Esophagus (tissue), 2 donors: ENCODE measurements at regions not wholly inside any gene's neighbourhood (a gene's known extent, or its start where the extent isn't known, plus 50 kb on each side); places are given as distances from the start of the nearest gene placed in this dataset.

Experiments
- H3K27ac ChIP-seq, 2 donors: one replicate each; pipeline ENCODE4 v1.5.1; 2013; ENCODE audit warnings: low read depth in 2 of 2, mild to moderate bottlenecking in 2 of 2, inconsistent platforms in 1 of 2, low read length in 1 of 2, moderate library complexity in 1 of 2
- H3K27me3 ChIP-seq, 2 donors: one replicate each; pipeline ENCODE4 v1.6.1; 2013; ENCODE audit warnings: low read length in 2 of 2, control low read depth in 1 of 2, mild to moderate bottlenecking in 1 of 2; ENCODE audit not compliant: insufficient read depth in 2 of 2, control insufficient read depth in 1 of 2
- H3K36me3 ChIP-seq, 2 donors: one replicate each; pipeline ENCODE4 v1.6.1; 2013; ENCODE audit warnings: low read length in 1 of 2; ENCODE audit not compliant: control insufficient read depth in 2 of 2, insufficient read depth in 2 of 2
- H3K4me1 ChIP-seq, 2 donors: one replicate each; pipeline ENCODE4 v1.6.1; 2013; ENCODE audit warnings: low read length in 1 of 2; ENCODE audit not compliant: control insufficient read depth in 2 of 2, insufficient read depth in 2 of 2
- H3K4me3 ChIP-seq, 2 donors: one replicate each; pipeline ENCODE4 v1.5.1; 2013; ENCODE audit warnings: low read length in 2 of 2, mild to moderate bottlenecking in 2 of 2, low read depth in 1 of 2, moderate library complexity in 1 of 2
- H3K9me3 ChIP-seq, 2 donors: one replicate each; pipeline ENCODE4 v1.6.1; 2013; ENCODE audit warnings: mild to moderate bottlenecking in 2 of 2, low read depth in 1 of 2, low read length in 1 of 2, moderate library complexity in 1 of 2; ENCODE audit not compliant: control insufficient read depth in 2 of 2, insufficient read depth in 1 of 2
- WGBS, 2 donors: extraction: QIAGEN DNeasy Blood & Tissue Kit; methylation state at CpG; one replicate each; pipeline ENCODE4 v1.1.7; 2013; 5-methylcytosine and 5-hydroxymethylcytosine counted together
- donor health status: healthy with polysubstance abuse.
- donor health status: Bipolar disorder and iron deficiency.

- Histone ChIP-seq H3K4me1 (no peaks in the 10 kb centered on the region), H3K9me3 (no peaks in the 10 kb centered on the region), H3K27ac (no peak overlapping the region), H3K36me3 (no peaks in the 10 kb centered on the region), H3K4me3 (no peak overlapping the region), H3K27me3 (no peaks in the 10 kb centered on the region)
Measured at GRCh38 chr13:73358606-73359095, 299.8 kb downstream of the KLF5 start.

- H3K36me3 ChIP-seq: no peaks in the 10 kb centered on the region
- no peaks in the 10 kb centered on the region for H3K4me1 ChIP-seq
- 41 to 43% methylated on average over 2 of the region's 2 CpGs for WGBS, 2 donors
- H3K4me3 ChIP-seq: no peak overlapping the region
- H3K27me3 ChIP-seq: no peaks in the 10 kb centered on the region
- no peaks in the 10 kb centered on the region for H3K9me3 ChIP-seq
- H3K27ac ChIP-seq: no peak overlapping the region
Measured at GRCh38 chr13:73355134-73355533, 296.3 kb downstream of the KLF5 start.

GRCh38 chr13:73351730-73352129 is 292.9 kb downstream of the KLF5 start:
- Histone ChIP-seq H3K27ac (no peak overlapping the region), H3K9me3 (no peaks in the 10 kb centered on the region), H3K36me3 (no peaks in the 10 kb centered on the region), H3K4me3 (no peak overlapping the region), H3K4me1 (no peaks in the 10 kb centered on the region), H3K27me3 (no peaks in the 10 kb centered on the region)
- 39 to 67% methylated on average over 1 of the region's 1 CpG for WGBS, 2 donors

GRCh38 chr13:73341748-73342147 is 282.9 kb downstream of the KLF5 start:
- Histone ChIP-seq H3K27ac (peak overlapping the region; percentile 32 to 54), H3K4me3 (no peak overlapping the region)
- WGBS, 2 donors: 64 to 86% methylated on average over 2 of the region's 2 CpGs

GRCh38 chr13:73340069-73340468 is 281.3 kb downstream of the KLF5 start:
- Histone ChIP-seq H3K27ac (no peak overlapping the region), H3K4me3 (no peak overlapping the region), H3K27me3 (no peaks in the 10 kb centered on the region), H3K4me1 (no peaks in the 10 kb centered on the region), H3K36me3 (no peaks in the 10 kb centered on the region), H3K9me3 (no peaks in the 10 kb centered on the region)
- 57 to 84% methylated on average over 3 of the region's 3 CpGs for WGBS, 2 donors

More at GRCh38 chr13:73341748-73342147, 282.9 kb downstream of the KLF5 start:
- no peaks in the 10 kb centered on the region for H3K4me1 ChIP-seq
- H3K27me3 ChIP-seq: no peaks in the 10 kb centered on the region
- no peaks in the 10 kb centered on the region for H3K36me3 ChIP-seq
- H3K9me3 ChIP-seq: no peaks in the 10 kb centered on the region

- H3K27me3 ChIP-seq: no peaks in the 10 kb centered on the region
- no peak overlapping the region for H3K4me3 ChIP-seq
- 61 to 68% methylated on average over 2 of the region's 2 CpGs for WGBS, 2 donors
- H3K9me3 ChIP-seq: no peaks in the 10 kb centered on the region
- no peaks in the 10 kb centered on the region for H3K36me3 ChIP-seq
- no peaks in the 10 kb centered on the region for H3K4me1 ChIP-seq
- H3K27ac ChIP-seq: no peak overlapping the region
Measured at GRCh38 chr13:73339086-73339485, 280.3 kb downstream of the KLF5 start.

- H3K4me1 ChIP-seq: no peaks in the 10 kb centered on the region
- WGBS, 2 donors: 41 to 49% methylated on average over 3 of the region's 3 CpGs
- no peaks in the 10 kb centered on the region for H3K27me3 ChIP-seq
- no peaks in the 10 kb centered on the region for H3K9me3 ChIP-seq
- no peaks in the 10 kb centered on the region for H3K36me3 ChIP-seq
- no peak overlapping the region for H3K4me3 ChIP-seq
- no peak overlapping the region for H3K27ac ChIP-seq
Measured at GRCh38 chr13:73338389-73338788, 279.6 kb downstream of the KLF5 start.

GRCh38 chr13:73337532-73337931 is 278.7 kb downstream of the KLF5 start:
- Histone ChIP-seq H3K36me3 (no peaks in the 10 kb centered on the region), H3K9me3 (no peaks in the 10 kb centered on the region), H3K4me3 (no peak overlapping the region), H3K27ac (peak overlapping the region in 1 of 2 donors; percentile 47), H3K27me3 (no peaks in the 10 kb centered on the region), H3K4me1 (no peaks in the 10 kb centered on the region)
- 85 to 89% methylated on average over 2 of the region's 2 CpGs for WGBS, 2 donors

GRCh38 chr13:73336773-73337172 is 278.0 kb downstream of the KLF5 start:
- H3K4me1 ChIP-seq: no peaks in the 10 kb centered on the region
- H3K9me3 ChIP-seq: no peaks in the 10 kb centered on the region
- no peaks in the 10 kb centered on the region for H3K36me3 ChIP-seq
- H3K27me3 ChIP-seq: no peaks in the 10 kb centered on the region
- no peak overlapping the region for H3K4me3 ChIP-seq
- H3K27ac ChIP-seq: peak overlapping the region; percentile 57 to 75
- WGBS, 2 donors: 70 to 71% methylated on average over 4 of the region's 4 CpGs

GRCh38 chr13:73335944-73336343 is 277.1 kb downstream of the KLF5 start:
- Histone ChIP-seq H3K27ac (peak overlapping the region; percentile 90 to 91), H3K4me1 (no peaks in the 10 kb centered on the region), H3K27me3 (no peaks in the 10 kb centered on the region), H3K9me3 (no peaks in the 10 kb centered on the region), H3K4me3 (no peak overlapping the region), H3K36me3 (no peaks in the 10 kb centered on the region)
- 88 to 91% methylated on average over 7 of the region's 7 CpGs for WGBS, 2 donors
